ENCODE measurements at regions not wholly inside any gene's neighbourhood (a gene's known extent, or its start where the extent isn't known, plus 50 kb on each side); places are given as distances from the start of the nearest gene placed in this dataset.
"Not testable (repeated sequence)": the region's sequence is repeated elsewhere in the genome, so short reads cannot be mapped to it uniquely, and the experiment has no call there.

GRCh38 chr12:108424026-108424425 is 84.9 kb upstream of the CMKLR1 start:
- DNase-seq (ENCODE audit: low read depth) = peak; percentile 30

GRCh38 chr12:108423486-108423885 is 84.4 kb upstream of the CMKLR1 start:
- no peak for DNase-seq (ENCODE audit: low read depth)

- DNase-seq (ENCODE audit: low read depth) = not testable (repeated sequence)
Measured at GRCh38 chr12:108421082-108421481, 82.0 kb upstream of the CMKLR1 start.

GRCh38 chr12:108420421-108420820 is 81.3 kb upstream of the CMKLR1 start:
- not testable (repeated sequence) for DNase-seq (ENCODE audit: low read depth)

GRCh38 chr12:108419949-108420348 is 80.8 kb upstream of the CMKLR1 start:
- no peak for DNase-seq (ENCODE audit: low read depth)

- DNase-seq (ENCODE audit: low read depth) = no peak
Measured at GRCh38 chr12:108418164-108418890, 79.2 kb upstream of the CMKLR1 start.

GRCh38 chr12:108414021-108414420 is 74.9 kb upstream of the CMKLR1 start:
- DNase-seq (ENCODE audit: low read depth) = no peak

GRCh38 chr12:108410689-108411088 is 71.6 kb upstream of the CMKLR1 start:
- no peak for DNase-seq (ENCODE audit: low read depth)

- no peak for DNase-seq (ENCODE audit: low read depth)
Measured at GRCh38 chr12:108409481-108409880, 70.4 kb upstream of the CMKLR1 start.

- no peak for DNase-seq (ENCODE audit: low read depth)
Measured at GRCh38 chr12:108403952-108404351, 64.8 kb upstream of the CMKLR1 start.

GRCh38 chr12:108401964-108402363 is 62.9 kb upstream of the CMKLR1 start:
- no peak for DNase-seq (ENCODE audit: low read depth)

- no peak for DNase-seq (ENCODE audit: low read depth)
Measured at GRCh38 chr12:108400900-108401480, 61.9 kb upstream of the CMKLR1 start.

GRCh38 chr12:108400481-108400880 is 61.4 kb upstream of the CMKLR1 start:
- DNase-seq (ENCODE audit: low read depth) = no peak

GRCh38 chr12:108400056-108400455 is 60.9 kb upstream of the CMKLR1 start:
- no peak for DNase-seq (ENCODE audit: low read depth)

GRCh38 chr12:108399514-108399913 is 60.4 kb upstream of the CMKLR1 start:
- DNase-seq (ENCODE audit: low read depth) = no peak

- no peak for DNase-seq (ENCODE audit: low read depth)
Measured at GRCh38 chr12:108394196-108394595, 55.1 kb upstream of the CMKLR1 start.

- no peak for DNase-seq (ENCODE audit: low read depth)
Measured at GRCh38 chr12:108392284-108392683, 53.2 kb upstream of the CMKLR1 start.

GRCh38 chr12:108390495-108391203 is 51.5 kb upstream of the CMKLR1 start:
- no peak for DNase-seq (ENCODE audit: low read depth)

- DNase-seq (ENCODE audit: low read depth) = no peak
Measured at GRCh38 chr12:108389544-108389943, 50.4 kb upstream of the CMKLR1 start.
